Natural killer cell (primary cell): ENCODE measurements at regions not wholly inside any gene's neighbourhood (a gene's known extent, or its start where the extent isn't known, plus 50 kb on each side); places are given as distances from the start of the nearest gene placed in this dataset.

Source experiments
- ATAC-seq, 3 donors: fragments of 150-1000 bp in 2 of 3; fragments of 200-7000 bp in 1 of 3; cut with Tn5 transposase; 1 replicate in 1 of 3; 2 replicates in 2 of 3; pipeline ENCODE4 v1.10.0; 2021; ENCODE audit warnings: mild to moderate bottlenecking in 2 of 3, moderate library complexity in 2 of 3
- DNase-seq, 2 donors: peaks; one replicate each; pipeline versions ENCODE4 v3.0.0 to v3.0.0-alpha.2; 2013 to 2021; ENCODE audit warnings: mixed read lengths in 1 of 2
- H3K27ac ChIP-seq: one replicate; pipeline ENCODE4 v1.5.1; 2013; ENCODE audit warnings: mild to moderate bottlenecking, low read length
- H3K27me3 ChIP-seq: one replicate; pipeline ENCODE4 v1.6.1; 2013; ENCODE audit warnings: low read length; ENCODE audit not compliant: control insufficient read depth, insufficient read depth
- H3K36me3 ChIP-seq: one replicate; pipeline ENCODE4 v1.6.1; 2013; ENCODE audit warnings: low read length; ENCODE audit not compliant: control insufficient read depth, insufficient read depth
- H3K4me1 ChIP-seq: one replicate; pipeline ENCODE4 v1.6.1; 2013; ENCODE audit warnings: low read length; ENCODE audit not compliant: control insufficient read depth, insufficient read depth
- H3K4me3 ChIP-seq: one replicate; pipeline ENCODE4 v1.5.1; 2013; ENCODE audit warnings: low read length
- H3K9me3 ChIP-seq: one replicate; pipeline ENCODE4 v1.6.1; 2013; ENCODE audit warnings: low read length; ENCODE audit not compliant: control insufficient read depth, insufficient read depth
- H3K27ac Mint-ChIP-seq, 2 donors: one replicate each; pipeline ENCODE4 v1.8.0; 2022; ENCODE audit warnings: mild to moderate bottlenecking in 2 of 2, mixed read lengths in 2 of 2, moderate library complexity in 1 of 2
- H3K27me3 Mint-ChIP-seq, 2 donors: one replicate each; pipeline ENCODE4 v1.8.0; 2022; ENCODE audit warnings: low read depth in 2 of 2, mixed read lengths in 2 of 2
- H3K36me3 Mint-ChIP-seq: one replicate; pipeline ENCODE4 v1.8.0; 2022; ENCODE audit warnings: mixed read lengths
- H3K4me1 Mint-ChIP-seq, 2 donors: one replicate each; pipeline ENCODE4 v1.8.0; 2022; ENCODE audit warnings: mixed read lengths in 2 of 2
- H3K4me3 Mint-ChIP-seq: one replicate; pipeline ENCODE4 v1.8.0; 2022; ENCODE audit warnings: mild to moderate bottlenecking, moderate library complexity, mixed read lengths
- H3K9me3 Mint-ChIP-seq, 2 donors: one replicate each; pipeline ENCODE4 v1.8.0; 2022; ENCODE audit warnings: mixed read lengths in 2 of 2
- CTCF ChIP-seq: fragments of 200-600 bp; IDR thresholded peaks from one replicate; pipeline ENCODE4 v1.8.0; 2022; ENCODE audit warnings: antibody characterized with exemption
- WGBS: methylation state at CpG from one replicate; pipeline ENCODE4 v1.1.7; 2013; ENCODE audit warnings: missing lambda C conversion rate; ENCODE audit not compliant: insufficient coverage; 5-methylcytosine and 5-hydroxymethylcytosine counted together
- intact Hi-C: fragments of 100-400 bp; cut with micrococcal nuclease; formaldehyde crosslinking; loops from one replicate; pipeline ENCODE4 v1.14.2; 2022

- intact Hi-C loops = no loop called here
- DNase-seq = no peak
- no peaks in the 10 kb centered on the region for H3K36me3 ChIP-seq
- H3K4me1 ChIP-seq = no peaks in the 10 kb centered on the region
- Mint-ChIP-seq H3K9me3 (peaks cover 6 to 12% of the 10 kb centered on the region in 2 donors), H3K27ac (no peak overlapping the region), H3K36me3 (no peaks in the 10 kb centered on the region), H3K27me3 (no peaks in the 10 kb centered on the region), H3K4me1 (peaks cover 0 to 8% of the 10 kb centered on the region in 2 donors), H3K4me3 (no peak overlapping the region)
- no peaks in the 10 kb centered on the region for H3K27me3 ChIP-seq
- H3K9me3 ChIP-seq = no peaks in the 10 kb centered on the region
- 100% methylated on average over 1 of the region's 2 CpGs for WGBS
- ATAC-seq = no peak
- H3K4me3 ChIP-seq = no peak overlapping the region
- H3K27ac ChIP-seq = no peak overlapping the region
- no peak for TF ChIP-seq CTCF
Measured at GRCh38 chr1:82706741-82707140, 906.0 kb downstream of the ADGRL2 start.

GRCh38 chr1:82704966-82705365 is 904.2 kb downstream of the ADGRL2 start:
- Histone ChIP-seq H3K4me1 (no peaks in the 10 kb centered on the region), H3K4me3 (no peak overlapping the region), H3K36me3 (no peaks in the 10 kb centered on the region), H3K27me3 (no peaks in the 10 kb centered on the region), H3K9me3 (no peaks in the 10 kb centered on the region), H3K27ac (no peak overlapping the region)
- no peak overlapping the region for H3K4me3 Mint-ChIP-seq
- no peaks in the 10 kb centered on the region for H3K27me3 Mint-ChIP-seq
- DNase-seq (no peak), ATAC-seq (no peak)
- peaks cover 6 to 8% of the 10 kb centered on the region in 2 donors for H3K9me3 Mint-ChIP-seq
- H3K27ac Mint-ChIP-seq = no peak overlapping the region
- intact Hi-C loops = no loop called here
- H3K4me1 Mint-ChIP-seq = peaks cover 0 to 2% of the 10 kb centered on the region in 2 donors
- H3K36me3 Mint-ChIP-seq = no peaks in the 10 kb centered on the region
- no peak for TF ChIP-seq CTCF

- no peak overlapping the region for H3K4me3 Mint-ChIP-seq
- no peak overlapping the region for H3K27ac Mint-ChIP-seq
- intact Hi-C loops = no loop called here
- no peak overlapping the region for H3K27ac ChIP-seq
- no peaks in the 10 kb centered on the region for H3K9me3 ChIP-seq
- H3K27me3 Mint-ChIP-seq = no peaks in the 10 kb centered on the region
- H3K4me1 ChIP-seq = no peaks in the 10 kb centered on the region
- no peaks in the 10 kb centered on the region for H3K36me3 Mint-ChIP-seq
- no peaks in the 10 kb centered on the region for H3K36me3 ChIP-seq
- H3K27me3 ChIP-seq = no peaks in the 10 kb centered on the region
- no peaks in the 10 kb centered on the region for H3K4me1 Mint-ChIP-seq
- ATAC-seq (no peak), DNase-seq (no peak)
- no peak for TF ChIP-seq CTCF
- H3K9me3 Mint-ChIP-seq = peaks cover 3 to 7% of the 10 kb centered on the region in 2 donors
- no peak overlapping the region for H3K4me3 ChIP-seq
- 40% methylated on average over 3 of the region's 3 CpGs for WGBS
Measured at GRCh38 chr1:82704393-82704792, 903.7 kb downstream of the ADGRL2 start.

- no peak for TF ChIP-seq CTCF
- Mint-ChIP-seq H3K36me3 (no peaks in the 10 kb centered on the region), H3K4me1 (no peaks in the 10 kb centered on the region), H3K9me3 (peaks cover 3 to 5% of the 10 kb centered on the region in 2 donors), H3K27me3 (no peaks in the 10 kb centered on the region), H3K27ac (no peak overlapping the region), H3K4me3 (no peak overlapping the region)
- Histone ChIP-seq H3K4me1 (no peaks in the 10 kb centered on the region), H3K36me3 (no peaks in the 10 kb centered on the region), H3K27ac (no peak overlapping the region), H3K4me3 (no peak overlapping the region), H3K27me3 (no peaks in the 10 kb centered on the region), H3K9me3 (no peaks in the 10 kb centered on the region)
- intact Hi-C loops = no loop called here
- no peak for ATAC-seq
- DNase-seq = no peak
Measured at GRCh38 chr1:82703951-82704350, 903.2 kb downstream of the ADGRL2 start.
